Endothelial cell of umbilical vein (primary cell): ENCODE measurements at regions not wholly inside any gene's neighbourhood (a gene's known extent, or its start where the extent isn't known, plus 50 kb on each side); places are given as distances from the start of the nearest gene placed in this dataset.

Source experiments
- GATA2 ChIP-seq: IDR thresholded peaks from 2 replicates; pipeline ENCODE4 v1.7.0; 2011; ENCODE audit warnings: low read depth, mild to moderate bottlenecking, moderate library complexity, mixed read lengths, low read length; ENCODE audit not compliant: insufficient read length, insufficient read depth
- TF ChIP-seq, protein P1 (sequence below), 2 donors: IDR thresholded peaks; 1 replicate in 1 of 2; 2 replicates in 1 of 2; pipeline ENCODE4 v1.5.1; 2011; ENCODE audit warnings: low read length in 2 of 2, mild to moderate bottlenecking in 2 of 2, moderate library complexity in 2 of 2, control low read depth in 1 of 2, inconsistent platforms in 1 of 2, low read depth in 1 of 2; ENCODE audit not compliant: insufficient read depth in 1 of 2; ENCODE audit errors: extremely low read depth in 1 of 2

DNA sequence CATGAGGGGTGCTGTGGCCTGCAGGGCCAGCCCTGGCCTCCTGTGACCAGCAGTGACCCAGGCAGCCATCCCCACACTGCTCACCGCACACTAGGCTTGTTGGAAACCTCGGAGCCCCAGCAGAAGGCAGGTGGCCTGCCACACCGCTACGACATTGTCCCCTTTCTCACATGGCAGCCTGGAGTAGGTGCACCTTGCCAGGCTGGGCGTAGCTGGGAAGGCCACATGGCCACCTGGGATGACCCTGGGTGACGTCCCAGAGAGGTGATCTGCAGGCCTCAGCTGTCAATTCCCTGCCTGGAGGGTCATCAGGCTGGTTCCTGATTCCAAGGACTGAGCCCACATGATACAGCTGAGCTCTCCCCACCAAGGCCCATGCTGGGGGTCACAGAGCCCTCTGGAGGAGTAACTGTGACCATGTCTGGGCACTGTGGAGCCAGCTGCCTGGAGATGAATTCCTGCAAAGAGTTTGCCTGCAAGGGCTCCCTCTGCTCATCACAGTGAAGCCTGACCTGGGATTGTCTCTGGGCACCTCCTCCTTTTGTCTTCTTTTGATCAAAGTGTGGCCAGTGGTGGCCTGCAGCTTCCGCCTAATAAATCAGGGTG is 119.6 kb upstream of the OTOS start:
- no peak for TF ChIP-seq GATA2
- TF ChIP-seq, protein P1, sequence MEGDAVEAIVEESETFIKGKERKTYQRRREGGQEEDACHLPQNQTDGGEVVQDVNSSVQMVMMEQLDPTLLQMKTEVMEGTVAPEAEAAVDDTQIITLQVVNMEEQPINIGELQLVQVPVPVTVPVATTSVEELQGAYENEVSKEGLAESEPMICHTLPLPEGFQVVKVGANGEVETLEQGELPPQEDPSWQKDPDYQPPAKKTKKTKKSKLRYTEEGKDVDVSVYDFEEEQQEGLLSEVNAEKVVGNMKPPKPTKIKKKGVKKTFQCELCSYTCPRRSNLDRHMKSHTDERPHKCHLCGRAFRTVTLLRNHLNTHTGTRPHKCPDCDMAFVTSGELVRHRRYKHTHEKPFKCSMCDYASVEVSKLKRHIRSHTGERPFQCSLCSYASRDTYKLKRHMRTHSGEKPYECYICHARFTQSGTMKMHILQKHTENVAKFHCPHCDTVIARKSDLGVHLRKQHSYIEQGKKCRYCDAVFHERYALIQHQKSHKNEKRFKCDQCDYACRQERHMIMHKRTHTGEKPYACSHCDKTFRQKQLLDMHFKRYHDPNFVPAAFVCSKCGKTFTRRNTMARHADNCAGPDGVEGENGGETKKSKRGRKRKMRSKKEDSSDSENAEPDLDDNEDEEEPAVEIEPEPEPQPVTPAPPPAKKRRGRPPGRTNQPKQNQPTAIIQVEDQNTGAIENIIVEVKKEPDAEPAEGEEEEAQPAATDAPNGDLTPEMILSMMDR (IDR thresholded peaks at IDR 0.05; ENCODE audit: extremely low read depth in 1 of 2, insufficient read depth in 1 of 2, low read depth in 1 of 2, low read length in 2 of 2) = no peak
